Choroid plexus epithelial cell (primary cell): ENCODE measurements at regions not wholly inside any gene's neighbourhood (a gene's known extent, or its start where the extent isn't known, plus 50 kb on each side); places are given as distances from the start of the nearest gene placed in this dataset.

Experiments
- DNase-seq: peaks from one replicate; pipeline ENCODE4 v3.0.0-alpha.2; 2010; ENCODE audit warnings: low read depth
- H3K4me3 ChIP-seq: 2 replicates; pipeline ENCODE4 v1.5.1; 2011; ENCODE audit warnings: low read depth, mild to moderate bottlenecking, control low read depth, low read length, moderate library complexity
- CTCF ChIP-seq: conservative IDR thresholded peaks from 2 replicates; pipeline ENCODE4 v1.5.1; 2011; ENCODE audit warnings: low read depth, mild to moderate bottlenecking, control low read depth, inconsistent platforms, low read length, moderate library complexity

- DNase-seq, result no peak
Observed at GRCh38 chr2:8535821-8536685, 145.8 kb upstream of the ID2 start.

GRCh38 chr2:8536686-8537561 is 144.9 kb upstream of the ID2 start:
- H3K4me3 ChIP-seq, result no peak overlapping the region
- TF ChIP-seq CTCF, result no peak
- no peak for DNase-seq

More at GRCh38 chr2:8535821-8536685, 145.8 kb upstream of the ID2 start:
- no peak overlapping the region for H3K4me3 ChIP-seq
- no peak for TF ChIP-seq CTCF

- no peak overlapping the region for H3K4me3 ChIP-seq
- DNase-seq, result no peak
- no peak for TF ChIP-seq CTCF
Observed at GRCh38 chr2:8537562-8538155, 144.2 kb upstream of the ID2 start.

GRCh38 chr2:8538531-8538930 is 143.3 kb upstream of the ID2 start:
- no peak for TF ChIP-seq CTCF
- H3K4me3 ChIP-seq, result no peak overlapping the region
- DNase-seq, result no peak

- no peak for TF ChIP-seq CTCF
- H3K4me3 ChIP-seq, result no peak overlapping the region
- no peak for DNase-seq
Observed at GRCh38 chr2:8538931-8539621, 142.8 kb upstream of the ID2 start.

- no peak overlapping the region for H3K4me3 ChIP-seq
- no peak for DNase-seq
- TF ChIP-seq CTCF, result peak; percentile 2
Observed at GRCh38 chr2:8539743-8540551, 141.9 kb upstream of the ID2 start.
